Testis (tissue), 2 donors: ENCODE measurements at regions not wholly inside any gene's neighbourhood (a gene's known extent, or its start where the extent isn't known, plus 50 kb on each side); places are given as distances from the start of the nearest gene placed in this dataset.

Source experiments
- POLR2A ChIP-seq: fragments of 450-650 bp; IDR thresholded peaks from one replicate; pipeline ENCODE4 v1.6.1; 2017; ENCODE audit warnings: antibody characterized with exemption, mild to moderate bottlenecking, moderate library complexity
- TF ChIP-seq, protein P1 (sequence below), 3 experiments: fragments of 450-650 bp in 2 of 3; fragments of 200-600 bp in 1 of 3; sonication (generic) in 1 of 3; IDR thresholded peaks; one replicate each; pipeline ENCODE4 v1.5.1; 2016 to 2019; ENCODE audit warnings: antibody characterized with exemption in 3 of 3, mild to moderate bottlenecking in 2 of 3, moderate library complexity in 1 of 3

DNA sequence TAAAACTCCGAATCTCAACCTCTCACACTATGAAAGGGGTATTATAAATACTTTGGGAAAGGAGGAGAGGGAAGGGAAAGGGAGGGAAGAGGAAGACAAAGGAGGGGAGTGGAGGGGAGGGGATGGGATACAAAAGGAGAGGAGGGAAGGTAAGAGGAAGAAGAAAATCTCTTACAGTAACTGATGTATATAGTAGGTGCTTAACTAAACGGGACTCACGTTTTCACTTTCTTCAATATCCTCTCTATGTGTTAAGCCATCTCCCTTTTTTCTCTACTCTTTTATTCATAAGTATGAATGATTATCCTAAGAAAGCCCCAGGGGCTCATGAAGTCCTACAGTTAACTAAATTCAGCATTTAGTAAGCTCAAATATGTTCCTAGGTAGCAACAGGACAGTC lies 729.6 kb upstream of the NR2F2 start:
- TF ChIP-seq, protein P1, sequence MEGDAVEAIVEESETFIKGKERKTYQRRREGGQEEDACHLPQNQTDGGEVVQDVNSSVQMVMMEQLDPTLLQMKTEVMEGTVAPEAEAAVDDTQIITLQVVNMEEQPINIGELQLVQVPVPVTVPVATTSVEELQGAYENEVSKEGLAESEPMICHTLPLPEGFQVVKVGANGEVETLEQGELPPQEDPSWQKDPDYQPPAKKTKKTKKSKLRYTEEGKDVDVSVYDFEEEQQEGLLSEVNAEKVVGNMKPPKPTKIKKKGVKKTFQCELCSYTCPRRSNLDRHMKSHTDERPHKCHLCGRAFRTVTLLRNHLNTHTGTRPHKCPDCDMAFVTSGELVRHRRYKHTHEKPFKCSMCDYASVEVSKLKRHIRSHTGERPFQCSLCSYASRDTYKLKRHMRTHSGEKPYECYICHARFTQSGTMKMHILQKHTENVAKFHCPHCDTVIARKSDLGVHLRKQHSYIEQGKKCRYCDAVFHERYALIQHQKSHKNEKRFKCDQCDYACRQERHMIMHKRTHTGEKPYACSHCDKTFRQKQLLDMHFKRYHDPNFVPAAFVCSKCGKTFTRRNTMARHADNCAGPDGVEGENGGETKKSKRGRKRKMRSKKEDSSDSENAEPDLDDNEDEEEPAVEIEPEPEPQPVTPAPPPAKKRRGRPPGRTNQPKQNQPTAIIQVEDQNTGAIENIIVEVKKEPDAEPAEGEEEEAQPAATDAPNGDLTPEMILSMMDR (IDR thresholded peaks at IDR 0.05), result no peak
- no peak for TF ChIP-seq POLR2A
